NCI-H526 (cell line): ENCODE measurements at regions not wholly inside any gene's neighbourhood (a gene's known extent, or its start where the extent isn't known, plus 50 kb on each side); places are given as distances from the start of the nearest gene placed in this dataset.
A peak's percentile ranks its signal among the peaks of the same experiment; 100 is the strongest.
"Not testable (repeated sequence)": the region's sequence is repeated elsewhere in the genome, so short reads cannot be mapped to it uniquely, and the experiment has no call there.

Experiments used
- DNase-seq, 2 experiments: peaks; one replicate each; lab custom pipeline; 2025; lab: John Stamatoyannopoulos, UW

GRCh38 chr2:212913640-212914306 is 237.6 kb downstream of the IKZF2 start:
- no peak for DNase-seq

DNA sequence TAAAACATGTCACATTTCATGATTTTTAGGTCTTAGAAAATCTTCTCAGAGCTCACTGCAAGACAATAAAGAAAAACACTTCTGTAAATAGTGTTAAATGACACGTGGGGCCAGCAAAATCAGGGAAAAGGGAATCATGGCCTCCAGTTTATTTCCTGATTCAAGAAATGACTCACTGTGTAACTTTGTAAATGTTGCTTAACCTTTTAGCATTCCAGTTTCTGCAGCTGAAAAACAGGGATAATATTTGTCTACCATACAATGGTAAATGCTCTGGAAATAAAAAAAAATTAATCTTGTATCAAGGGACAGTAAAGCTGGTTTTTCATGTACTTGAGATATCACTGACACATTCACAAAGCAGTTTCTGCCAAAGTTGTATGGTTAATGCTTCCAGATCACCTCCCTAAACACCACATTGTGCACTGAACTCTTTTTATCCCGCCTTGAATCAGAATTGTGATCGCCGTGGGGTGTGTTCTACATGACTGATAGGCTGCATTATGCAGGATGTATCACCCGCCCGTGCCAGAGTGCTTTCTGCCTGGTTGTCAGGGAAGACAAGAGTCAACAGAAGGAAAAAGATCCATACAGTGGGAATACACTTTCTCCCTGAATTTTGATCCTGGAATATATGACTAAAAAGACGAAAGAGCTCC is 238.8 kb downstream of the IKZF2 start:
- no peak for DNase-seq

DNA sequence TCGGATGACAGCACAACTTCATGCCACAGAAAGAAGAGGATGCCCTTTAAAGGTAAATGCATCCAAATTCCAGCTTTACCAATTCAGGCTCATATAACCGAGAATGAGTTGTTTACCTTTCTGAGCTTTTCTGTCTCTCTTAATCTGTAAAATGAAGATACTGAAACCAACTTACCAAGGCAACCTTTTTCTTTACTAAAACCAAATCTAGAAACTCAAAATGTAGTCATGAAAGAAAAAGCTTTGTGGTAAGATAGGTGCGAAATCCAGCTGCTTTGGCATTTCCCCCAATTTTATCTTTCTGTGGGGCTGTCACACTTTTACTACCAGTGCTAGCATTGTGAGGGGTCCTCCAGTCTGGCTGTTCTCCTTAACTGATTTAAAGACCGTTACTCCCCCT is 240.4 kb downstream of the IKZF2 start:
- no peak for DNase-seq

DNA sequence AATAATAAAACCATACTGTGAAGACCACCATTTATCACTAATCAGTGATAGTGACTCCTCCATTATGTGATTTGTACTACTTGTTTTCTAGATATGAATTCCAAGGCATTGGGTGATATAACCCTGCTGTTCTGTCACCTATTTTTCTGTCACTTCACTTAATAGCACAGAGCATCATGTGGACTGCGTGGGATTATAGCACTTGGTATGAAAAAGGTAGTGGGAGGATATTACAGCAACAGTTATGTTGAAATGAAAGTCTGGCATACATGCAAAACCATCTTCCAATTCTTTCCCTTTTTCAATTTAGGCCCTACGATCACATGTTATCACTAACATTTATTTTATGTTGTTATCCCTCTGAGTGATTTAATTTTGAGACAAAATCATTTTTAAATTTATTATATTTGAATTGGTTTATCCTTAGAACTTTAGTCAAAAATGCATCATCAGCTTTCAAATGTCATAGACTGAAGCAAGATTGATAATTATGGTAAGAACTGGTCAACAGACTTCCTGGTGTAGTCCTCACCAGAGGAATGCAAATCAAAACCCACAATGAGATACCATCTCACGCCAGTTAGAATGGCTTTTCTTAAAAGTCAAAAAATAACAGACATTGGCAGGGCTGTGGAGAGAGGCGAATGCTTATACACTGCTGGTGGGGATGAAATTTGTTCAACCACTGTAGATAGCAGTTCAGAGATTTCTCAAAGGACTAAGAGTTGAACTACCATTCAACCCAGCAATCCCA is 242.6 kb downstream of the IKZF2 start:
- DNase-seq, result peak in 1 of 2 experiments; percentile 15

- no peak for DNase-seq
These were observed 243.4 kb downstream of the IKZF2 start for GRCh38 chr2:212908031-212908430.

GRCh38 chr2:212906620-212907019 is 244.8 kb downstream of the IKZF2 start:
- no peak for DNase-seq

DNA sequence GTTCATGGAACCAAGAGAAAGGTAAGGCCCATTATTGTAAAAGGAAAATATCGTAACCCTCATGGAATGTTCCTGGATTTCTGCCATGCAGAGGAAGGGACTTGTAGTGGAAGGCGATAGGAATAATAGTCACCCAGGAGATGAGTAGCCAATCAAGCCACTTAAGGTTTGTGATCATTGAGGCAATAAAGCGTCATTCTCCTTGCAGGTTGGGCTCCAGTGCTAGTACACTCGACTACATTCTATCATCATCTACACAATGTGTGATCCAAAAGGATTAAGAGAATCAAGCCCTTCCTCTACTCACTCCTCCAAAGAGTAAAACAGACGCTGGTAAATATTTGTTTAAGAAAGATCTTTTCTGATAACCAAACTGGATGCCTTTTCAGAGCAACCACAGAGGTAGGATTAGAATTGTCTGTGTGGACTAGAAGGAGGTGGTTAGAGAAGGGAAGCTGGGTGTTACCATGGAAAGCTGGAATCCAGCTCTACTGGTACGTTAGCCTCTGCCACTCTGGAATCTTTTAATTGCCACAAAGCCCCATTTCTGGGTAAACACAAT is 245.7 kb downstream of the IKZF2 start:
- DNase-seq, result peak; percentile 31 to 37

DNA sequence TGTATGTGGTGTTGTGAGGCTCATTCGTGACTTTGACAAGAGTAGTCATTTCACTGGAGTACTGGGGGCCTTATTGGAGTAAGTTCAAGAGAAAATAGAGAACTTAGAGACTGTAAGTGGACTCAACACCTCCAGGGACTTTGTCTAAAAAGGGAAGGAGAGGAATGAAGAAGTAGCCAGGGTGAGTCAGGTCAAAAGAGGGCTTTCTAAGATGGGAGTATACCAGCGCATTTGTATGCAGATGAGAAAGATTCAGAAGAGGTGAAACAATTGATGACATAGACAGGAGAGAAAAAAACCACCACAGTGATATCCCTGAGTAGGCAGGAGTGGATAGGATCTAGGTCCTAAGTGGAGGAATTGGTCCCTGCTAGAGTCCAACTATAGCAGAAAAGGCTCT is 246.8 kb downstream of the IKZF2 start:
- DNase-seq, result no peak

DNA sequence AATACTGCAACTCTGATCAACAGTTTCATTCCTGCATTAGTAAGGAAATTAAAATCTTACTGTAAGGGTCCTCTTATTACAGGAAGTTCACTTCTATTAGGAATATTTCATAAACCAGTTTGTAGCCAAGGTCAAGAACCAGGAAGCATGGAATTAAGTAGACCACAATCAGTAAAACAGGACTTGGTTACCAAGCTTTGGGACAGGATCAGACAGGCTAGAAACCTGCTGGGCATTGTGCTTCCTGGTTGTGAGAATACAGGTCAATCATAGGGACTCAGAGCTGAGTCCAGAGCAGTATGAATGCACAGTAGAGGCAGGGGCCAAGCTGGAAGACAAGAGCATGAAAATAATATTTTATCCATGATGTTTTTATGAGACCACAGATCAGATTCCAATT is 248.0 kb downstream of the IKZF2 start:
- DNase-seq, result no peak

DNA sequence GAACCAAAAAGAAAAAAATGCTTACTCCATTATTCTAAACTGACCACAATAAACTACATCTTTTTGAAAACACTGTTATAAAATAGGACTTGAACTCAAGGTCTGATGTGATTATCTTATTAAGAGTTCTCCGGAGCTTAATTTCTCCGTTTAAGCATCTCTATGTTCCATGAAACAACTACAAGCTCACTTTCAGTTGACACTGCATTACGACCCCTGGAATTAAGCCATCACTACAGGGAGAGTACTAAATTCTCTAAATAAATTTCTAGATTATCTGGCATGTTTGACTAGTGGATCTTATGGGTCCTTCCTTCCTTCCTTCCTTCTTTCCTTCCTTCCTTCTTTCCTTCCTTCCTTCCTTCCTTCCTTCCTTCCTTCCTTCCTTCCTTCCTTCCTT is 249.0 kb downstream of the IKZF2 start:
- DNase-seq, result no peak

DNA sequence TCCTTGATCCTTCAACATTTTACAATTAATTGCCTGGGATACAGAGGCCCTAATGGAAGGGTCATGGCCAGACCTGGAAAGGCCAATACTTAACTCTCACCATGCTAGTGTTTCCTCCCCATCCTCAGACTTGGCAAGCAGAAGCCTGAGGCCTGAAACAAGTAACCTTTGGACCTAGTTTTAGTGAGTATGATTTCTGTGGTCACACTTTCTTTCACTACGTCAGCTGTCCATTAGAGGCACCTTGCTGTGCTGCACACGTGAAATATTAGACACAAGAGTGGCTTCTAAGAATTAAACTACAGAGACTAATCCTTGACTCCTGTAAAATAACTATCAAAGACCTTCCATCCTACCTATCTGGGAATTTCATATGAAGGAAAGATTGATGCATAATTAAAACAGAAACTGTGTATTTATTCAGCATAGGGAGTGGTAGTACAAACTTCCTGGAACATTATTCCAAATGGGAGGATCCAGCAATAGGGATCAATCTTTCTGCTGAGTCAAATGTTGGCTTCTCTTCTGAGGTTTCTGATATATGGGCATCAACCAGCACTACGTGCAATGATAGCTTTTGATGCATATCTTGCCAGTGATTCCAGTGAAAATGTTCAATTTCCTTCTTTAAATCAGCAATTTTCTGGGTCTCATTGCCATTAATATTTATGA is 249.7 kb downstream of the IKZF2 start:
- DNase-seq, result no peak

DNA sequence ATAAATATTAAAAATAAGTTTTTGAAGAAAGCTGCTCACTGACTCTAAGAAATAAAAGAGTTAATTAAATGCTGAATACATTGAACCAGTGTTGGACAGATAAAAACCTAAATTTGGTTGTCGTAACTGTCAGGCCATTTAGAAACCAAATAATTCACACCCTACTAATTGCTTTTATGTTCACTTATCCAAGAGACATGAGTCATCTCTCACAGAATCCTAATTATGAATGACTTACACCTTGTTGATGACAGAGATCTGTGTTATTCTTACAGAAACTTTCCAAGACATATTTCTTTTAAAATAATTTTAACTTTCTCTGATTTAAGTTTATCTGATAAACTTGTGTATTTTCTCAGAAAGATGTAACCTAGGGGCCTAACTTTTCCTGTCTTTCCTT is 250.7 kb downstream of the IKZF2 start:
- DNase-seq, result no peak

GRCh38 chr2:212898011-212898410 is 253.4 kb downstream of the IKZF2 start:
- no peak for DNase-seq

GRCh38 chr2:212897296-212897695 is 254.1 kb downstream of the IKZF2 start:
- no peak for DNase-seq

GRCh38 chr2:212894026-212894425 is 257.4 kb downstream of the IKZF2 start:
- no peak for DNase-seq

DNA sequence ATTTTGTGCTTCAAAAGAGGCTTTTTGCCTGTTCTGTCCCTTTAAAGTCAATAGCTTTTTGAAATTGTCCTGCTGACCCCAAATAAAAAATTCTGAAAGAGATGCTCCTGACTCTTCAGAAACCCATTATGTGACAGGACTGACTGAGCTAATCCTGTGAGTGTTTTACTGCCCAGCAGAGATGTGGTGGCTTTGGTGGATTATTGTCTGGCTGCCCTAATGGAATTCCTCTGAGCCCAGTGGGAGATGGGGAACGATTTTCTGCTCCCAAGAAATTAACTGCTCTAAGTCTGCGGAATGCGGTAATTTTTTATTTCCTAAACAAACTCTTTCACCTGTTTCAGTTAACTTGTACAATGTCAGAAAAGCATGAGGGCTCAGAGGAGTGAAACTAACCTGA is 258.2 kb downstream of the IKZF2 start:
- no peak for DNase-seq

GRCh38 chr2:212892193-212892592 is 259.2 kb downstream of the IKZF2 start:
- DNase-seq, result peak in 1 of 2 experiments; percentile 67

DNA sequence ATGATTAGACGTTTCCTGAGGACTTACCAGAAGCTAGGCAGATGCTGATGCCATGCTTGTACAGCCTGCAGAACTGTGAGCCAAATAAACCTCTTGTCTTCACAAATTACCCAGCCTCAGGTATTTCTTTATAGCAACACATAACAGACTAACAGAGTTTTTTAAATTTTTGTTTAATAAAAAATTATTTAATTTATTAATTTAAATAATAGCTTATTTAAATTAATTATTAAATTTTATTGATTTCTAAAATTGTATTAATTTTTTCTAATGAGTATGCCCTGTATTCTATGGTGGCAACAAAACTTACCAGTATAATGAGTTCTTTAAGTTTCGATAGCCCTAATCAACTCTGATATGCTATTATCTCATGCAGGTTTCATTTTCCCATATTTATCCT is 259.8 kb downstream of the IKZF2 start:
- no peak for DNase-seq

- no peak for DNase-seq
These were observed 268.8 kb downstream of the IKZF2 start for GRCh38 chr2:212882626-212883025.

DNA sequence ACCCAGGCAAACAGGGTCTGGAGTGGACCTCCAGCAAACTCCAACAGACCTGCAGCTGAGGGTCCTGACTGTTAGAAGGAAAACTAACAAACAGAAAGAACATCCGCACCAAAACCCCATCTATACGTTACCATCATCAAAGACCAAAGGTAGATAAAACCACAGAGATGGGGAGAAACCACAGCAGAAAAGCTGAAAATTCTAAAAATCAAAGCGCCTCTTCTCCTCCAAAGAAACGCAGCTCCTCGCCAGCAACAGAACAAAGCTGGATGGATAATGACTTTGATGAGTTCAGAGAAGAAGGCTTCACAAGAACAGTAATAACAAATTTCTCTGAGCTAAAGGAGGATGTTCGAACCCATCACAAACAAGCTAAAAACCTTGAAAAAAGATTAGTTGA is 274.9 kb downstream of the IKZF2 start:
- DNase-seq, result not testable (repeated sequence)

GRCh38 chr2:212875950-212876349 is 275.5 kb downstream of the IKZF2 start:
- not testable (repeated sequence) for DNase-seq

- no peak for DNase-seq
These were observed 278.2 kb downstream of the IKZF2 start for GRCh38 chr2:212873256-212873655.
